GM23338 (cell line): ENCODE measurements at regions not wholly inside any gene's neighbourhood (a gene's known extent, or its start where the extent isn't known, plus 50 kb on each side); places are given as distances from the start of the nearest gene placed in this dataset.

Source experiments
- ATAC-seq: fragments of 200-7000 bp; cut with Tn5 transposase; 3 replicates; pipeline ENCODE4 v1.9.1; 2020
- DNase-seq: peaks from one replicate; pipeline ENCODE4 v3.0.0-alpha.2; 2015; ENCODE audit warnings: low spot score
- H2AFZ ChIP-seq: fragments of 200-600 bp; sonication (generic); 2 replicates; pipeline ENCODE4 v1.8.0; 2016; ENCODE audit warnings: antibody characterized with exemption, mild to moderate bottlenecking, moderate library complexity
- H3F3A ChIP-seq: fragments of 200-600 bp; sonication (generic); replicated peaks from 2 replicates; pipeline ENCODE4 v1.8.0; 2017; ENCODE audit warnings: antibody characterized with exemption, mixed run types, low read depth
- H3K27ac ChIP-seq: fragments of 200-600 bp; sonication (generic); 2 replicates; pipeline ENCODE4 v1.6.1; 2016; ENCODE audit warnings: low read depth
- H3K27me3 ChIP-seq: fragments of 200-600 bp; sonication (generic); 2 replicates; pipeline ENCODE4 v1.8.0; 2016; ENCODE audit warnings: mild to moderate bottlenecking, mixed run types, moderate library complexity; ENCODE audit not compliant: insufficient read depth
- H3K36me3 ChIP-seq: fragments of 200-600 bp; sonication (generic); 2 replicates; pipeline ENCODE4 v1.8.0; 2016; ENCODE audit warnings: mild to moderate bottlenecking; ENCODE audit not compliant: insufficient read depth
- H3K4me1 ChIP-seq: fragments of 200-600 bp; sonication (generic); 2 replicates; pipeline ENCODE4 v1.8.0; 2016; ENCODE audit warnings: mild to moderate bottlenecking, moderate library complexity; ENCODE audit not compliant: insufficient read depth
- H3K4me2 ChIP-seq: fragments of 200-600 bp; sonication (generic); 2 replicates; pipeline ENCODE4 v1.7.1; 2017; ENCODE audit warnings: mixed run types
- H3K4me3 ChIP-seq: fragments of 200-600 bp; sonication (generic); 2 replicates; pipeline ENCODE4 v1.6.1; 2016; ENCODE audit warnings: mixed run types
- H3K79me2 ChIP-seq: fragments of 200-600 bp; sonication (generic); replicated peaks from 2 replicates; pipeline ENCODE4 v1.8.0; 2017; ENCODE audit warnings: mild to moderate bottlenecking; ENCODE audit not compliant: insufficient read depth
- H3K9me2 ChIP-seq: fragments of 200-600 bp; sonication (generic); 2 replicates; pipeline ENCODE4 v1.8.0; 2017; ENCODE audit not compliant: insufficient read depth
- H4K20me1 ChIP-seq: fragments of 200-600 bp; sonication (generic); replicated peaks from 2 replicates; pipeline ENCODE4 v1.8.0; 2017; ENCODE audit warnings: mild to moderate bottlenecking; ENCODE audit not compliant: insufficient read depth
- H3K27ac Mint-ChIP-seq: 2 replicates; pipeline ENCODE4 v1.8.0; 2020; ENCODE audit warnings: inconsistent platforms, mild to moderate bottlenecking, moderate library complexity, mixed read lengths
- H3K27me3 Mint-ChIP-seq: 3 replicates; pipeline ENCODE4 v1.8.0; 2022; ENCODE audit warnings: low read depth, mild to moderate bottlenecking, moderate library complexity, mixed read lengths, inconsistent platforms; ENCODE audit not compliant: insufficient read depth, poor library complexity
- H3K36me3 Mint-ChIP-seq: 3 replicates; pipeline ENCODE4 v1.8.0; 2021; ENCODE audit warnings: low read depth, mild to moderate bottlenecking, inconsistent platforms, moderate library complexity, mixed read lengths
- H3K4me1 Mint-ChIP-seq: 3 replicates; pipeline ENCODE4 v1.8.0; 2020; ENCODE audit warnings: mild to moderate bottlenecking, inconsistent platforms, mixed read lengths
- H3K4me3 Mint-ChIP-seq: 3 replicates; pipeline ENCODE4 v1.8.0; 2021; ENCODE audit warnings: moderate library complexity, mild to moderate bottlenecking, inconsistent platforms, mixed read lengths
- H3K9me3 Mint-ChIP-seq: 3 replicates; pipeline ENCODE4 v1.8.0; 2020; ENCODE audit warnings: moderate library complexity, mild to moderate bottlenecking, inconsistent platforms, mixed read lengths
- CREB1 ChIP-seq: fragments of 250-450 bp; sonication (Bioruptor Pico); IDR thresholded peaks from 2 replicates; pipeline ENCODE4 v1.5.0; 2020; ENCODE audit warnings: low read depth, mild to moderate bottlenecking, moderate library complexity
- EZH2 ChIP-seq: fragments of 200-600 bp; sonication (generic); IDR thresholded peaks from one replicate; pipeline ENCODE4 v1.8.0; 2017; ENCODE audit warnings: antibody characterized with exemption, mild to moderate bottlenecking, low read depth; ENCODE audit not compliant: unreplicated experiment
- EZH2phosphoT487 ChIP-seq: fragments of 200-600 bp; sonication (generic); IDR thresholded peaks from one replicate; pipeline ENCODE4 v1.8.1; 2018; ENCODE audit warnings: antibody characterized with exemption; ENCODE audit not compliant: unreplicated experiment
- JUNB ChIP-seq: IDR thresholded peaks from one replicate; pipeline ENCODE4 v1.6.1; 2016; ENCODE audit warnings: antibody characterized with exemption; ENCODE audit not compliant: unreplicated experiment
- NANOG ChIP-seq: IDR thresholded peaks from 2 replicates; pipeline ENCODE4 v1.6.1; 2016; ENCODE audit warnings: antibody characterized with exemption, borderline replicate concordance
- POLR2AphosphoS5 ChIP-seq: IDR thresholded peaks from 2 replicates; pipeline ENCODE4 v1.6.1; 2016; ENCODE audit warnings: antibody characterized with exemption, low read depth
- REST ChIP-seq: IDR thresholded peaks from one replicate; pipeline ENCODE4 v1.6.1; 2018; ENCODE audit warnings: antibody characterized with exemption; ENCODE audit not compliant: unreplicated experiment
- STAT1 ChIP-seq: IDR thresholded peaks from one replicate; pipeline ENCODE4 v1.6.1; 2016; ENCODE audit warnings: antibody characterized with exemption; ENCODE audit not compliant: unreplicated experiment
- ZNF114 ChIP-seq: fragments of 250-450 bp; sonication (Bioruptor Pico); IDR thresholded peaks from 2 replicates; pipeline ENCODE4 v1.5.0; 2020; ENCODE audit warnings: mild to moderate bottlenecking, moderate library complexity
- ZNF331 ChIP-seq: fragments of 250-450 bp; sonication (Bioruptor Pico); IDR thresholded peaks from 2 replicates; pipeline ENCODE4 v1.5.0; 2020; ENCODE audit warnings: low read depth, mild to moderate bottlenecking, moderate library complexity
- TF ChIP-seq, protein P1 (sequence below): fragments of 250-450 bp; sonication (Bioruptor Pico); IDR thresholded peaks from 2 replicates; pipeline ENCODE4 v1.5.0; 2020; ENCODE audit warnings: mild to moderate bottlenecking, moderate library complexity
- TF ChIP-seq, protein P2 (sequence below), 2 experiments: fragments of 200-600 bp in 1 of 2; sonication (generic) in 1 of 2; conservative IDR thresholded peaks; 2 replicates each; pipeline versions ENCODE4 v1.5.1 to v1.6.1; 2016 to 2017; ENCODE audit warnings: antibody characterized with exemption in 2 of 2, low read depth in 2 of 2, mild to moderate bottlenecking in 2 of 2, moderate library complexity in 1 of 2
- TF ChIP-seq, protein P3 (sequence below): IDR thresholded peaks from 2 replicates; pipeline ENCODE4 v1.6.1; 2016; ENCODE audit warnings: antibody characterized with exemption

DNA sequence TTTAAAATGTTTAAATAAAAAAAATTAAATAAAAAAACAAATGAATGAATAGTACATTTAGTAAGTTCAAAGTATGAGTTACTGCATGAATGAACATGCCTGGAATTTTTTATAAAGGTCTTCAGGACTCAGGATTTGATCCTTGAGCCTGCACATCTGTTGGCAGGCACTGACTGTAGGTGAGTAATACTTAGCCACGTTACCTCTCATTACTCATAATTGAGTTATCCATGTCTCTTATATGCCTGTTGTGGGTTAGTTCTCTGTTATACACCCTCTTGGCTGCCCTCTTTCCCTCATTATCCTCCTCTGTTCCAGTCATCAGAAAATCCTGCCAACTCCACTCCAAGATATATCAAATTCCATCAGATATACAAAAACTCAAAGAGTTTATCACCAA lies 276.0 kb downstream of the FBXW7 start:
- H3K27me3 ChIP-seq, result no peaks in the 10 kb centered on the region
- H3K4me1 ChIP-seq, result no peaks in the 10 kb centered on the region
- Mint-ChIP-seq H3K4me1 (peaks cover 2% of the 10 kb centered on the region; the same call in 2 of the 3 replicates), H3K27me3 (peaks cover 2% of the 10 kb centered on the region), H3K27ac (no peak overlapping the region), H3K9me3 (peaks cover 7% of the 10 kb centered on the region), H3K4me3 (no peak overlapping the region), H3K36me3 (peaks cover 7% of the 10 kb centered on the region)
- H3K4me3 ChIP-seq, result no peak overlapping the region
- no peaks in the 10 kb centered on the region for H4K20me1 ChIP-seq
- no peak overlapping the region for H3K4me2 ChIP-seq
- H3K36me3 ChIP-seq, result no peaks in the 10 kb centered on the region
- H3F3A ChIP-seq, result no peaks in the 10 kb centered on the region
- H3K9me2 ChIP-seq, result no peaks in the 10 kb centered on the region; the same call in 1 of the 2 replicates
- no peaks in the 10 kb centered on the region for H3K79me2 ChIP-seq
- H3K27ac ChIP-seq, result no peak overlapping the region
- DNase-seq (no peak), ATAC-seq (no peak)
- TF ChIP-seq, protein P1, sequence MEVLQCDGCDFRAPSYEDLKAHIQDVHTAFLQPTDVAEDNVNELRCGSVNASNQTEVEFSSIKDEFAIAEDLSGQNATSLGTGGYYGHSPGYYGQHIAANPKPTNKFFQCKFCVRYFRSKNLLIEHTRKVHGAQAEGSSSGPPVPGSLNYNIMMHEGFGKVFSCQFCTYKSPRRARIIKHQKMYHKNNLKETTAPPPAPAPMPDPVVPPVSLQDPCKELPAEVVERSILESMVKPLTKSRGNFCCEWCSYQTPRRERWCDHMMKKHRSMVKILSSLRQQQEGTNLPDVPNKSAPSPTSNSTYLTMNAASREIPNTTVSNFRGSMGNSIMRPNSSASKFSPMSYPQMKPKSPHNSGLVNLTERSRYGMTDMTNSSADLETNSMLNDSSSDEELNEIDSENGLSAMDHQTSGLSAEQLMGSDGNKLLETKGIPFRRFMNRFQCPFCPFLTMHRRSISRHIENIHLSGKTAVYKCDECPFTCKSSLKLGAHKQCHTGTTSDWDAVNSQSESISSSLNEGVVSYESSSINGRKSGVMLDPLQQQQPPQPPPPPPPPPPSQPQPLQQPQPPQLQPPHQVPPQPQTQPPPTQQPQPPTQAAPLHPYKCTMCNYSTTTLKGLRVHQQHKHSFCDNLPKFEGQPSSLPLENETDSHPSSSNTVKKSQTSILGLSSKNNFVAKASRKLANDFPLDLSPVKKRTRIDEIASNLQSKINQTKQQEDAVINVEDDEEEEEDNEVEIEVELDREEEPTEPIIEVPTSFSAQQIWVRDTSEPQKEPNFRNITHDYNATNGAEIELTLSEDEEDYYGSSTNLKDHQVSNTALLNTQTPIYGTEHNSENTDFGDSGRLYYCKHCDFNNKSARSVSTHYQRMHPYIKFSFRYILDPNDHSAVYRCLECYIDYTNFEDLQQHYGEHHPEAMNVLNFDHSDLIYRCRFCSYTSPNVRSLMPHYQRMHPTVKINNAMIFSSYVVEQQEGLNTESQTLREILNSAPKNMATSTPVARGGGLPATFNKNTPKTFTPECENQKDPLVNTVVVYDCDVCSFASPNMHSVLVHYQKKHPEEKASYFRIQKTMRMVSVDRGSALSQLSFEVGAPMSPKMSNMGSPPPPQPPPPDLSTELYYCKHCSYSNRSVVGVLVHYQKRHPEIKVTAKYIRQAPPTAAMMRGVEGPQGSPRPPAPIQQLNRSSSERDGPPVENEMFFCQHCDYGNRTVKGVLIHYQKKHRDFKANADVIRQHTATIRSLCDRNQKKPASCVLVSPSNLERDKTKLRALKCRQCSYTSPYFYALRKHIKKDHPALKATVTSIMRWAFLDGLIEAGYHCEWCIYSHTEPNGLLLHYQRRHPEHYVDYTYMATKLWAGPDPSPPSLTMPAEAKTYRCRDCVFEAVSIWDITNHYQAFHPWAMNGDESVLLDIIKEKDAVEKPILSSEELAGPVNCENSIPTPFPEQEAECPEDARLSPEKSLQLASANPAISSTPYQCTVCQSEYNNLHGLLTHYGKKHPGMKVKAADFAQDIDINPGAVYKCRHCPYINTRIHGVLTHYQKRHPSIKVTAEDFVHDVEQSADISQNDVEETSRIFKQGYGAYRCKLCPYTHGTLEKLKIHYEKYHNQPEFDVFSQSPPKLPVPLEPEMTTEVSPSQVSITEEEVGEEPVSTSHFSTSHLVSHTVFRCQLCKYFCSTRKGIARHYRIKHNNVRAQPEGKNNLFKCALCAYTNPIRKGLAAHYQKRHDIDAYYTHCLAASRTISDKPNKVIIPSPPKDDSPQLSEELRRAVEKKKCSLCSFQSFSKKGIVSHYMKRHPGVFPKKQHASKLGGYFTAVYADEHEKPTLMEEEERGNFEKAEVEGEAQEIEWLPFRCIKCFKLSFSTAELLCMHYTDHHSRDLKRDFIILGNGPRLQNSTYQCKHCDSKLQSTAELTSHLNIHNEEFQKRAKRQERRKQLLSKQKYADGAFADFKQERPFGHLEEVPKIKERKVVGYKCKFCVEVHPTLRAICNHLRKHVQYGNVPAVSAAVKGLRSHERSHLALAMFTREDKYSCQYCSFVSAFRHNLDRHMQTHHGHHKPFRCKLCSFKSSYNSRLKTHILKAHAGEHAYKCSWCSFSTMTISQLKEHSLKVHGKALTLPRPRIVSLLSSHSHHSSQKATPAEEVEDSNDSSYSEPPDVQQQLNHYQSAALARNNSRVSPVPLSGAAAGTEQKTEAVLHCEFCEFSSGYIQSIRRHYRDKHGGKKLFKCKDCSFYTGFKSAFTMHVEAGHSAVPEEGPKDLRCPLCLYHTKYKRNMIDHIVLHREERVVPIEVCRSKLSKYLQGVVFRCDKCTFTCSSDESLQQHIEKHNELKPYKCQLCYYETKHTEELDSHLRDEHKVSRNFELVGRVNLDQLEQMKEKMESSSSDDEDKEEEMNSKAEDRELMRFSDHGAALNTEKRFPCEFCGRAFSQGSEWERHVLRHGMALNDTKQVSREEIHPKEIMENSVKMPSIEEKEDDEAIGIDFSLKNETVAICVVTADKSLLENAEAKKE (CRISPR knock-in tag), result no peak
- TF ChIP-seq, protein P2, sequence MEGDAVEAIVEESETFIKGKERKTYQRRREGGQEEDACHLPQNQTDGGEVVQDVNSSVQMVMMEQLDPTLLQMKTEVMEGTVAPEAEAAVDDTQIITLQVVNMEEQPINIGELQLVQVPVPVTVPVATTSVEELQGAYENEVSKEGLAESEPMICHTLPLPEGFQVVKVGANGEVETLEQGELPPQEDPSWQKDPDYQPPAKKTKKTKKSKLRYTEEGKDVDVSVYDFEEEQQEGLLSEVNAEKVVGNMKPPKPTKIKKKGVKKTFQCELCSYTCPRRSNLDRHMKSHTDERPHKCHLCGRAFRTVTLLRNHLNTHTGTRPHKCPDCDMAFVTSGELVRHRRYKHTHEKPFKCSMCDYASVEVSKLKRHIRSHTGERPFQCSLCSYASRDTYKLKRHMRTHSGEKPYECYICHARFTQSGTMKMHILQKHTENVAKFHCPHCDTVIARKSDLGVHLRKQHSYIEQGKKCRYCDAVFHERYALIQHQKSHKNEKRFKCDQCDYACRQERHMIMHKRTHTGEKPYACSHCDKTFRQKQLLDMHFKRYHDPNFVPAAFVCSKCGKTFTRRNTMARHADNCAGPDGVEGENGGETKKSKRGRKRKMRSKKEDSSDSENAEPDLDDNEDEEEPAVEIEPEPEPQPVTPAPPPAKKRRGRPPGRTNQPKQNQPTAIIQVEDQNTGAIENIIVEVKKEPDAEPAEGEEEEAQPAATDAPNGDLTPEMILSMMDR (conservative IDR thresholded peaks at IDR 0.05; ENCODE audit: low read depth in 2 of 2), result no peak
- no peak for TF ChIP-seq JUNB
- no peak for TF ChIP-seq EZH2phosphoT487
- TF ChIP-seq POLR2AphosphoS5, result no peak
- TF ChIP-seq REST, result no peak
- TF ChIP-seq EZH2, result no peak
- TF ChIP-seq, protein P3, sequence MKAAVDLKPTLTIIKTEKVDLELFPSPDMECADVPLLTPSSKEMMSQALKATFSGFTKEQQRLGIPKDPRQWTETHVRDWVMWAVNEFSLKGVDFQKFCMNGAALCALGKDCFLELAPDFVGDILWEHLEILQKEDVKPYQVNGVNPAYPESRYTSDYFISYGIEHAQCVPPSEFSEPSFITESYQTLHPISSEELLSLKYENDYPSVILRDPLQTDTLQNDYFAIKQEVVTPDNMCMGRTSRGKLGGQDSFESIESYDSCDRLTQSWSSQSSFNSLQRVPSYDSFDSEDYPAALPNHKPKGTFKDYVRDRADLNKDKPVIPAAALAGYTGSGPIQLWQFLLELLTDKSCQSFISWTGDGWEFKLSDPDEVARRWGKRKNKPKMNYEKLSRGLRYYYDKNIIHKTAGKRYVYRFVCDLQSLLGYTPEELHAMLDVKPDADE, result no peak
- TF ChIP-seq ZNF114, result no peak
- no peak for TF ChIP-seq STAT1
- TF ChIP-seq CREB1 (CRISPR knock-in tag), result no peak
- no peak for TF ChIP-seq ZNF331 (CRISPR knock-in tag)
- TF ChIP-seq NANOG, result no peak
- H2AFZ ChIP-seq, result no peak overlapping the region
